B cell (primary cell): ENCODE measurements at regions not wholly inside any gene's neighbourhood (a gene's known extent, or its start where the extent isn't known, plus 50 kb on each side); places are given as distances from the start of the nearest gene placed in this dataset.

ENCODE experiments used
- CTCF ChIP-seq: fragments of 200-600 bp; IDR thresholded peaks from one replicate; pipeline ENCODE4 v1.8.0; 2022; ENCODE audit warnings: antibody characterized with exemption, mild to moderate bottlenecking
- EZH2 ChIP-seq: IDR thresholded peaks from 2 replicates; pipeline ENCODE4 v1.6.1; 2012; ENCODE audit warnings: borderline replicate concordance, low read depth, mild to moderate bottlenecking, moderate library complexity, low read length; ENCODE audit not compliant: insufficient read depth, poor library complexity, severe bottlenecking

- TF ChIP-seq CTCF (no peak), EZH2 (no peak)
These were observed 344.5 kb upstream of the NOCT start for GRCh38 chr4:138671106-138671505.
